ENCODE measurements at regions not wholly inside any gene's neighbourhood (a gene's known extent, or its start where the extent isn't known, plus 50 kb on each side); places are given as distances from the start of the nearest gene placed in this dataset.

GRCh38 chr18:22510697-22511096 lies 93.0 kb upstream of the CTAGE1 start:
- TF ChIP-seq POLR2A (IDR thresholded peaks at IDR 0.05) (no peak), CTCF (IDR thresholded peaks at IDR 0.05) (no peak)

Data from prostate gland (tissue), 2 donors.